ENCODE measurements at regions not wholly inside any gene's neighbourhood (a gene's known extent, or its start where the extent isn't known, plus 50 kb on each side); places are given as distances from the start of the nearest gene placed in this dataset.

DNA sequence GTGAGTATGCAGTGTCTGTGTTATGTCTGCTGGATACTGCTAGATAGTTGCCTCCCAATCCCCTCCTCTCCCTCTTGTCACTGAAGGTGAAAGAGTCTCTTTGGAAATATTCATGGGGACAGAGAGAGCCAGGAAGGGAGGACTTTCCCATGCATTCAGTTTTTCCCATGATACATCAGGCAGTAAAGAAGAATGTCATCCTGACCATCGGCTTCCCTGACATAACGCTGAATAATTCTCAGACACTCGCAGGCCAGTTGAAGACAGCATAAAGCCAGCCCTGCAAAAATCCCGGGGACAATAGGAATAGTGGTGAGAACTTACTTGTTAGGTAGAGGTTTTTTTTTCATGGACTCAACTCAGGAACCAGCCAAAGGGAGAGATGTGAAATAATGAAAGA, 58.1 kb downstream of the KLF4 start:
- DNase-seq (ENCODE audit: low spot score), result no peak

DNA sequence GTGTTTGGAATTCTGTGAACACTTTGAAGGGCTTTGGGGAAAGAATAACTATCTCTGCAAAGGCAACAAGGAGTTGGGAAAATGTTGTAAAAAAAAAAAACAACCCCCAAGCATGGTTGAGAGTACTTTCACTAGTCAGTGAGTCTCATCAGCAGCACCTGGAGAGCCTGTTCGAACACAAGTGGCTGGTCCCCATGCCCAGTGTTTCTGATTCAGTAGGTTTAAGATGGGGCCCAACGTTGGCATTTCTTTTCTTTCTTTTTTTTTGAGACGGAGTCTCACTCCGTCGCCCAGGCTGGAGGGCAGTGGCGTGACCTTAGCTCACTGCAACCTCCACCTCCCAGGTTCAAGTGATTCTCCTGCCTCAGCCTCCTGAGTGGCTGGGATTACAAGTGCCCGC, 59.5 kb downstream of the KLF4 start:
- no peak for DNase-seq (ENCODE audit: low spot score)

DNA sequence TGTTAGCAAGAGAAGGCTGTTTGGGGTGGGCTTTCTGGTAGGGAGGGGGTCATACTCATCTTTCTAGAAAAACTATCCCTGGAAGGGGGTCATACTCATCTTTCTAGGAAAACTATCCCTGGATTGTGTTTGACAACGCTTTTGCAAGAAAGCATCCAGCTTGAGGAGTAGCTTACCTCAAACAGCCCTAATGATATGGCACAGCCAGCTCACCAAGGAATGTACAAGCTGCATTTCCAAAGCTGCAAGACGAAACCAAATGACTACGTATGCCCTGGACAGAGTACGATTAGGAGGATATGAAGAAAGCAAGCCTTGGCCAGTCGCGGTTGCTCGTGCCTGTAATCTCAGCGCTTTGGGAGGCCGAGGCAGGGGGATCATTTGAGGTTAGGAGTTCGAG, 63.4 kb downstream of the KLF4 start:
- DNase-seq (ENCODE audit: low spot score), result no peak

DNA sequence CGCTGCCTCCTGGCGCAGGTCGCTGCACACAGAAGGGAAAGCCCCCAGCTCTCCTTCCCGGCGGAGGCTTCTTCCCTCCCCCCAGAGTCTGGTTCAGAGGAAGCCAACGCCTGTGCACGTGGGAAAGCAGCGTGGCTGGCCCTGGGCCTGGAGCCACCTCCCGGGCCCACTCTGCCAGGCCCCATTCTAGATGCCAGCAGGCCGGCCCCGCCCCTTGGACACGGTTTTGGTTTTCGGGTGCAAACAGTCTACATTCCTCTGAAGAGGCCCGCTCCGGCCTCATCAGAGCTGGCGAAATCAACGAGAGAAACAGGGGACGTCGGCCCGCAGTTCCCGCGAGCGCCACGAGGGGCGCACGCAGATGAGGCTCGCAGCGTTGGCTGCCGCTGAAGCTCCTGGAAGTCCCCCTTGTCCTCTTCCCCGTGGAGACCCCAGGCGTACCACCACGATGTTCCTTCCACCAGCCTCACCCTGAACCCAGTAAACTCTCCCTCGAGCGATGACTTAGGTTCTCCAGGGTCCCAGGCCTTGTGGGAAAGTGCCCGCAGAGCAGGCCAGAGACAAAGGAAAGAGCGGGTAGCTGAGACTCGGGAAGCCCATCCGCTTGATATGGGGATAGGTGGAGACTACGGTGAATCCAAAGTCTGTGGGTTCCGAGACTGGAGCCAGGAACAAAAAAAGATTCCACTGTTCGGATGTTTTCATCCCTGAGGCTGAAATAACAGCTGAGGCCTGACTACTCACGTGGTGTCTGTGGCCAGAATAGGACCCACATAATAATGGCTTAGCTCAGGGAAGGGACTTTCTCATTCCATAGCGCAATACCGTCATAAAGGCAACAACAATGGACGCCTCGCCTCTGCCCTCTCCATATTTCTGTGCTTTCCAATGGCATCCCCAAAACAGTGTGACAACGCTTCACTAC, 64.2 kb downstream of the KLF4 start:
- peak; percentile 94 for DNase-seq (ENCODE audit: low spot score)

DNA sequence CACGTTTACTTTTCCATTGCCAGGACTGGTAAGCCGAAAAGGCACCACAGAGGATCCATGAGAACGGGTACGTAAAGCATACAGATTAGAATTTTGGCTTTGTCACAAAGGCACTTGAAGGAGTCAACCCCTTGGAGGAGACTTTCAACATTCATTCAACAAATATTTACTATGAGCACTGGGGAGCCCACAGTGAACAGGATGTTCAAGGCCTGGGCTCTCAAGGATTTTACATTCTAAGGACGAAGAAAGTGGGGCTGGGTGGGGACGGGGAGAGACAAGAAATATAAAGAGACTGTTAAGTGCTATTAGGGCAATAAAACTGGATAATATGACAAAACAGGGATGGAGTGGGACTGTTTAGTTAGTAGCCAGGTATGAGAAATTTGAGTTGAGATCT, 66.0 kb downstream of the KLF4 start:
- no peak for DNase-seq (ENCODE audit: low spot score)

DNA sequence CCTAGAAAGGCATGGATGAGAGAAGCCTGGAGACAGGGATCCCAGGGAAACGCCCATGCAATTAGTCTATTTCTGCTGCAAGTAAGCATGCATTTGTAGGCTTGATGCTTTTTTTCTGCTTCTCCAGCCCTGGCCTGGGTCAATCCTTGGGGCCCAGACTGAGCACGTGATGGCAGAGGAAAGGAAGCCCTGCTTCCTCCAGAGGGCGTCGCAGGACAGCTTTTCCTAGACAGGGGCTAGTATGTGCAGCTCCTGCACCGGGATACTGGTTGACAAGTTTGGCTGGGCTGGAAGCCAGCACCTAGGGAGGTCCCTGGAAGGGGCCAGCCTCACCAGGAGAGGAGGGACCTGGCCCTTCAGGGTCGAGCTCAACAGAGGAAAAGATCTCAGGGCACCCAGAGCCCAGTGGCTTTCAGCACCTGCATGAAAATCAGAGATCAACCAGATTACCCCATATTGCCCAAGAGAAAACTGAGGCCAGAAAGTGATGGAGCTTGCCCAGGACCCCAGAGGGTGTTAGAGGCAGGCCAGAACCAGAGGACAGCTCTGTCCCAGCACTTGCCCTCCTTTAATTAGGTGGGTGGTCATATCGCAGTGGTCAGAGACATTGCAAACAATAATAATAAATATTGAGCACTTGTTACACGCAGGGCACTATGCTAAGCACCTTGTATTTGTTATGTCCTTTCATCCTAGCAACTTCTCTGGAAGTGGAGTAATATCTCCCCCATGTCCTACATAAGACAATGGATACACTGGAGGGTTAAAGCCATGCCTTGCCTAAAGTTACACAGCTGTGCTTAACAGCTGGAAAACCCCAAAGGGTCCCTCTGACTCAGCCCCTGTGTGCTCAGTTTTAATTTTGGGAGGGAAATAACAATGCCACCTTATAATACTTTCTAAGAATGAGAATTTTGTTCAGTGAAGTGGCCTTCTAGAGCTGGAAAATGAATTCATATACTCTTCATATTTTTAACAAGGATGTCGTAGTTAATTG, 67.1 kb downstream of the KLF4 start:
- no peak for DNase-seq (ENCODE audit: low spot score)

DNA sequence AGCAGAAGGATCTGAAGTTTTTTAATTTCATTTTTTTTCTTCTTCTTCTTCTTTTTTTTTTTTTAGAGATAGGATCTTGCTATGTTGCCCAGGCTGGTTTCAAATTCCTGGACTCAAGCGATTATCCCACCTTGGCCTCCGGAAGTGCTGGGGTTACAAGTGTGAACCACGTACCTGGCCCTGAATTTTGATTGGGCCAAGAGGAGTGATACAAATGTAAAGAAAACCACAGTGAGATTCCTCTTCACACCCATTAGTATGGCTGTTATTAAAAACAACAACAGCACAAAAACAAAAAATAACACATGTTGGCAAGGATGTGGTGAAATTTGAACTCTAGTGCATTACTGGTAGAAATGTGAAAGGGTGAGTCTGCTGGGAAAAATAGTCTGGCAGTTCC, 79.1 kb downstream of the KLF4 start:
- DNase-seq (ENCODE audit: low spot score), result no peak

DNA sequence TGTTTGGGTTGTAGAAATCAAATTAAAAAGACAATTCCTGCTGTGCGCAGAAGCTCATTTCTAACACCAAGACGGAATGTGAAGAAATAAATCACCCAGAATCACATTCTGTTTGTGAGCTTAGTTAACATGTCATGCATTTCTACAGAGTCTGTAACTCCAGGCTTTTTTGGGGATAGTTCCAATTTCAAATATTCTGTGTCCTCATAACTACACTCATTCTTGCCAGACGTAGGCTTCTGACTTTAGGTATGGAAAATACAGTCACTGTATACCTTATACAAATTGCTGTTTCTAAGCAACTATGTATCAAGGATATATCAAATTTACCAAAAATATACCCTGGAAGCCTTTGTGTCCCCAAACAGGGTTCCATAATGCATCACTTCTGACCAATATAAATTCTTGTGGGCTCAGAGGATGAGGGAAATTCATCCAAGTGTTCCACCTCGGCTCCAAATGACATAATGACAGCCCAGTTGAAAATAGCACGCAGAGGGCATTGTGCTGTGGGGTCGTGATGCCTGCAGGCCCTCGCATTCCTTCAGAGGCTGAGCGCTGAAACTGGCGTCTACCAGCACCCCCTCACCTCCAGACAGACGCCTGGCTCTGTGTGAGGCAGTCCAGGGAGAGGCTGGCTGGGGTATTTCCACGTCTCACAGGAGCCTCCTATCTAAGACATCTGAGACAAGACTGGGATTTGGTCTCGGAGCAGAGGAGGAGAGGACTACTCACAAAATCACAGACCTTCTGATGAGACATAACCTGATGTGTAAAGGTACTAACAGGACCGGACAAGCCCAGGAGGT, 79.8 kb downstream of the KLF4 start:
- DNase-seq (ENCODE audit: low spot score), result no peak

DNA sequence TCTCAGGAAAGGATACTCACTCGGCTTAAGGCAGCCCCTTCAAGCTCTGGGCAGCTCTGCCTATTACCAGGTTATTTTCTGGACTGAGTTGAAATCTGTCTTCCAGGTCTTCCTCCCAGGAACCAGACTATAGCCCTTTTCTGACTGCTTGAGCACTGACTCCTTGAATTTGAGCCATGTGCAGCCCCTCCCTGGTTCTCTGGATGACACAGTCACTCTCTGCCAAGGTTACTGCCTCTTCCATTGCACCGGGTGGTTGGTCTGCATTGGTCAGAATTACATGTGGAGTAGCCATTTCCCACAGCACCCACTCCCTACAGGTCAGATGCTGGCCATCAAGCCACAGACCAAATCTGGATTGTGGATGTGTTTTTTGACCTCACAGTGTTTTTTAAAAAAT, 81.9 kb downstream of the KLF4 start:
- no peak for DNase-seq (ENCODE audit: low spot score)

DNA sequence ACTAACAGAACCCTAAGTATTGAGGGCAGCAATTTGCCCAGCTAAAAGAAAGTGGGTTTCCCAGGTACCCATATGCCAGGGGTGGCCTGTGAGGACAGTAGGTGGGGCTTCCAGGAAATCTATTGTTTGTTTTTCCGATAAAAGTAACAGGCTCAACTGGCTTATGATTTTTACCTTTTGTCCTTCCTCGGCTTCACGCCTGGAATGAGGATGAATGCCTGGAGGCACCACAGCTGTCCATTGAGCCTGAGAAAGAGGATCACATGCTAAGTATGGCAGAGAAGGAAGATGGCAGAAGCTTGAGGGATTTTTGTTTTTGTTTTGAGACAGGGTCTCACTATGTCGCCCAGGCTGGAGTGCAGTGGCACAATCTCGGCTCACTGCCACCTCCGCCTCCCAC, 84.1 kb downstream of the KLF4 start:
- DNase-seq (ENCODE audit: low spot score), result no peak

DNA sequence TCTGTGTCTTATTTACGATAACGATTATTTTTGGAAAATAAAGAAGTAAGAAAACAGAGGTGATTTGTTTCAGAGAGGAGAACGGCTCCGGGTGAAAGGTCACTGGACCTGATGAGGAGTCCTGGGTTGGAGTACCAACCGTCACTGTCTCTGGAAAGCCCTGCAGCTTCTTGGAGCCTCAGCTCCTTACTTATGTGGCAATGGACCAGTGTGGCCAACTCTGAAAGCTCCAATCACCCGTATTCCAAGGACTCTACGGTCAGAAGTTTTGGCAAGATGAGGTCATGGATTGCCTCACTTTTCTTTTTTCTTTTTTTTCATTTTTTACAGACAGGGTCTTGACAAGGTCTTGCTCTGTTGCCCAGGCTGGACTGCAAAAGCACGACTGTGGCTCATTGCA, 84.8 kb downstream of the KLF4 start:
- DNase-seq (ENCODE audit: low spot score), result no peak

DNA sequence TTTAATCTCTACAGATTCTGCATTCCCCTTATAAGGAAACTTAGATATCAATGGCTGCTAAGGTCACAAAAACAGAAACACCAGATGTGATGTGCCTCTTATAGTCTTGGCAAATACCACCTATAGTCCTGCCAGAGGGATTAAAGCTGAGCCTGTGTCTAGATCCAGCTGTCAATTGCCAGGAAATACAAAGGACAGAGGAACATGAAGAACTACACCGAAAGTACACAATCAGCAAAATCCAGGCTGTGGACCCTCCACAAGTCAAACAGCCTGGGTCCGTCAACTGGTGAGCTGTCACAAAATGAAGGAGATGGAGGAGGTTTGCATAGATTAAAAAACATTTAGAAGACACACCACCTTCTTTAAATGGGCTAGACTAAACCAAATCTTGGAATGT, 85.4 kb downstream of the KLF4 start:
- DNase-seq (ENCODE audit: low spot score), result no peak

DNA sequence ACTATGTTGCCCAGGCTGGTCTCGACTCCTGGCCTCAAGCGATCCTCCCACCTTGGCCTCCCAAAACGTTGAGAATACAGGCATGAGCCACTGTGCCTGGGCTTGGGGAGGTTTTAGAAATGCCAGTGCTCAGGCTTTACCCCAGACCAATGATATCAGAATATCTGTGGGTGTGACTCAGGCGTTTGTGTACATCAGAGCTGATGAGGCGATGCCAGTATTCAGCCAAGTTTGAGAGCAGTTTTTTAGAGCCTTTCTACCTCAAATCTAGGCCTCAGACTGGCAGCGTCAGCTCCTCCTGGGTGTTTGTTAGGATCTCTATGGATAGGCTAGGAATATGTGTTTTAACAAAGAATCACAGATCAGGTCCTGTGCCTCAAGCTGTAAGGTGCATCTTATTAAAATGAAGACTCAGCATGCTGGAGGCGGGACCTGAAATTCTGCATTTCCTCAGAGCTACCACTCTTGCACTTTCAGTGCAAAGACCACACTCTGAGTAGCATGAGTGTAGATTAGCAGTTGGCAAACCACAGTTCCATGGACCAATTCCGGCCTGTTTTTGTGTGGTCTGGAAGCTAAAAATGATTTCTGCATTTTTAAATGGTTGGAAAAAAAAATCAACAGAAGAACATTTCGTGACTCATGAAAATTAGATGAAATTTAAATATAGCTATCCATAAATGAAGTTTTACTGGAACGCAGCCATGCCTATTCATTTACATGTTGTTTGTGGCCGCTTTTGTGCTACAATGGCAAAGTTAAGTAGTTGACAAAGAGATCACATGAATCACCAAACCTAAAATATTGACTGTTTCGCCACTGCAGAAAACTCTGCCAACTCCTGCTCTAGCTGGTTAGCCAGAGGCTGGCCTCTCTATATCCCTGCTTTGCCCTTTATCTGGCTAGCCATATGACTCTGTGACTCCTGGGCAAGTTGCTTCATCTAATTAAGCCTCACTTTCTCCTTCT, 92.2 kb downstream of the KLF4 start:
- DNase-seq (ENCODE audit: low spot score), result no peak

DNA sequence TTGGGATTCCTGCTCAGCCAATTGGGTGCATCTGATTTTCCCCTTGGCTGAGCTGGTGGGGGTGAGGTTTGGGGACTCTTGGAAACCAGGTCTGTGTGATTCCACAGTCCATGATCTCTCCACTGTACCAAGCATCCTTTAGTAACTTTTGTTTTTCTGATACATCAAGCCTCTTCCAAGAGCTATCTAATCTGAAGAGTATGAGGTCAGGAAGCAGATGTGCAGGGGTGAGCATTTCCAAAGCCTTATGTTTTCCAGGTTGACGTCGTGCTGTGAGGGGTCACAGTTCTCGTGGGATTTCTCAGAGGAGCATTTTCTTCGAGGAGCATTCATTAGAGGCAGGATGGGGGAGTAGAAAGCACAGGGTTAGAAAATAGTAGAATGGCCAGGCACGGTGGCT, 95.3 kb downstream of the KLF4 start:
- DNase-seq (ENCODE audit: low spot score), result no peak

DNA sequence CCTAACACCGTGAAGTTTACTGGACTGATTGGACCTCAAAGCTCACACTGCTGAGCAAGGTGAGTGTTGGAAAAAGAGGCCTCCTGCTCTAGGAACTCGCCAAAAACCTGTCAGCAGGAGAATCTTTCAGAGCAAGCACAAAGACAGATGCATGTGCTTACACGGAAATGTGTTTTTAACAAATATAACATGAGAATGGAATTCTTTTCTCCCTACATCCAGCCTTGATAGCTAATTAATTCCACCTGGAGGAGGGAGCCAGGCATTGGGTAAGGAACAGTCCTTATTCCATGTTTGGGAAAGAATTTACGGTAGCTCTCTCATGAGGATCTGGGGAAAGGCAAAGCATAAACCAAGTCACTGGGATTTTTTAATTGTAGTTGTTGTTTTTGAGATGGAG, 98.8 kb downstream of the KLF4 start:
- DNase-seq (ENCODE audit: low spot score), result no peak

DNA sequence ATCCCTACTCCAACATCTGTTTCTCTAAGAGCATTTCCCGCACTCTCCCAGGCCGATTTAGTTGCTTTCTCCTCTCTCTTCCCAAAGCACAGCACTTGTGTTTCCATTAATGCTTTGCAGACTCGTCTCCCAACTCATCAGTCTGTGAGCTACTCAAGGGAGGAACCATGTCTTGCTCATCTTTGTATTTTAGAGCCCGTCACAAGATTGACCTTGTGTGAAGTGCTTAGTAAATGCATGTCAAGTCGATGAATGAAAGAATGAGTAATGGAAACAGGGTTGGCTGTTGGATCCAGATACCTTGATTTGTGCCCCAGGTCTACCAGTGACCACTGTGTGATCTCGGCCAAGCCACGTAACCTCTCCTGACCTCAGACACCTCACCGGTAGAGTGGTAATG, 99.3 kb downstream of the KLF4 start:
- DNase-seq (ENCODE audit: low spot score), result no peak

DNA sequence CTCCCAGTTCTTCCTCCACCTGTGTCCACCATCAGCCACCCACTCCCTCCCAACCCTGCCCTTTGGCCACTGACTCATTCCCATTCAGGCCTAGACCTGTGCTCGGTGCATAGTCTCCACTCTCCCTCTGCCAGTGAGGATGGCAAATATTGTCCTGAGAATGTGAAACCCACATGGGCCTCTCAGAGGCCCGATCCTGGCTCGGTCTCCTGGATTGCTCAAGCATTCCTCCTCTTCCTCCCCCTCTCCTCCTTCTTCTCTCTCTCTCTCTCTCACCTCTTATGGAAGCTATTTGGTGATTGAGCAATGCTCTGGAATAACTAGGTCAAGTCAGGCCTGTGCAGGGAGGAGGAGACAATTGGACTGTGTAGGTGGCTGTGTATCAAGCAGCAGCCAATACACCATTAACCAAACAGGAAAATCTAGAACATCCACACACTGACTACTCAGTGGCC, 99.9 kb downstream of the KLF4 start:
- DNase-seq (ENCODE audit: low spot score), result no peak

DNA sequence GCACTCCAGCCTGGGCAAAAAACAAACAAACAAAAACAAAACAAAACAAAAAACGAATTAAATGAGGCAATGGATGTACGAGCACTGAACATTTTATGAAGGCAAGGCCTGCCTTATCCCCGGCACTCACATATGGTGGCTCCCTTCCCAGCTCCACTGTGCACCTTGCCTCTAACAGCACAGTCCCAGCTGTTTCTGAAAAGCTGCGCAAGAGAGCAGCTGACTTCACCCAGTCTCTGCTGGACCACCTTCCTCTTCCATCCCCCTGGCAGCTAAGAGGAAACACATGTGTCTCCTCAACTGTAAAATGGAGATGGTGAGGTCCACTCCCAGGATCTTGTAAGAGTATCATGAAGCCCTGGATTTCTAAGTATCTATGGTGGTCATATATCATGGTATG, 100.7 kb downstream of the KLF4 start:
- DNase-seq (ENCODE audit: low spot score), result no peak

DNA sequence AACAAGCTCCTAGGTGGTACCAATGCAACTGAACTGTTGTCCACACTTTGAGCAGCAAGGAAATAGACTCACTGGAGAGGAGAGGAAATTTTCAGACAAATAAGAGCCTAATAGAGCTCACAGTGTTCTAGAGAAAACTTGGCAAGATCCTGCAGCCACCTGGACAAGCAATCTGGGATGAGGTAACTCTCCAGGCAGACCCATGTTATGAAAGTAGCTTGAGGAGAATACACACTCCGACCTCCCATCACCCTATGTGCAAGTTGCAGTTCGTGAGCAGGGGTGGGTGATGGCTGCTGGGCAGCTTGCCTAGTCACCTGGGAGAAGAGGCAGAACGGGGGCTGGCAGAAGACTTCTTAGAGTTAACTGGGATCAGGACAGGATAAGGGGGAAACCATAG, 102.2 kb downstream of the KLF4 start:
- DNase-seq (ENCODE audit: low spot score), result no peak

DNA sequence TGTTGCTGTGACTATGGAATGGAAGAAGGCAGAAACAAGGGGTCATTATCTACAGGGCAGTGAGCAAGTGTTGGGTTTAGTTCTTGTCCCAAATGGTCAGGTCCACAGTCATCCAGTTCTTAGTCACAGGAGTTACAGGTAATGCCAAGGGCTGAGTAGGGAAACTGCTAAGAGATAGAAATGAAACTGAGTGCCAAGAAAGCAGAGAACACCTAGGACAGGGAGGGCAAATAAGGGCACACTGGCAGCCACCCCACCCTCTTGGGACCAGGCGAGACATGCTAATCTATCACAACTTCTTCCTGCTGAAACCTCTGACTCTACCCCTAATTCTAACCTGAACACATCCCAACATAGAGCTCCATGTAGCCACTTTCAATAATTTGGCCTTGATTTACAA, 103.2 kb downstream of the KLF4 start:
- no peak for DNase-seq (ENCODE audit: low spot score)

Data from mesenteric fat pad (tissue), 1 donor.